ENCODE measurements at regions not wholly inside any gene's neighbourhood (a gene's known extent, or its start where the extent isn't known, plus 50 kb on each side); places are given as distances from the start of the nearest gene placed in this dataset.

GRCh38 chr7:155998328-155998691, 186.0 kb upstream of the SHH start:
- TF ChIP-seq FOXK2 (IDR thresholded peaks at IDR 0.05), result no peak
- TF ChIP-seq FOXM1 (IDR thresholded peaks at IDR 0.05; ENCODE audit: borderline replicate concordance), result no peak
- no peak for TF ChIP-seq SP1 (IDR thresholded peaks at IDR 0.05)
- no peak for TF ChIP-seq HDGF (IDR thresholded peaks at IDR 0.05; ENCODE audit: borderline replicate concordance)
- TF ChIP-seq ZNF384 (IDR thresholded peaks at IDR 0.05), result no peak
- no peak for TF ChIP-seq TARDBP (IDR thresholded peaks at IDR 0.05)
- TF ChIP-seq ELF4 (IDR thresholded peaks at IDR 0.05), result no peak
- no peak for TF ChIP-seq FOXA1 (IDR thresholded peaks at IDR 0.05)
- no peak for TF ChIP-seq L3MBTL2 (conservative IDR thresholded peaks at IDR 0.05)
- TF ChIP-seq CTBP1 (IDR thresholded peaks at IDR 0.05; ENCODE audit: borderline replicate concordance), result no peak
- TF ChIP-seq SUZ12 (IDR thresholded peaks at IDR 0.05), result no peak
- TF ChIP-seq NFRKB (IDR thresholded peaks at IDR 0.05), result no peak
- no peak for TF ChIP-seq ARNT (IDR thresholded peaks at IDR 0.05)
- no peak for TF ChIP-seq BHLHE40 (IDR thresholded peaks at IDR 0.05; ENCODE audit: borderline replicate concordance)
- no peak for TF ChIP-seq PKNOX1 (IDR thresholded peaks at IDR 0.05)
- no peak for TF ChIP-seq LEF1 (IDR thresholded peaks at IDR 0.05; ENCODE audit: borderline replicate concordance)
- no peak for DNase-seq (ENCODE audit: extremely low spot score)
- ChIA-PET POLR2A (no interaction called here), CTCF (no interaction called here)

- POLR2A ChIA-PET, result no interaction called here
- TF ChIP-seq HDGF (IDR thresholded peaks at IDR 0.05; ENCODE audit: borderline replicate concordance) (no peak), L3MBTL2 (conservative IDR thresholded peaks at IDR 0.05) (no peak), FOXK2 (IDR thresholded peaks at IDR 0.05) (no peak), LEF1 (IDR thresholded peaks at IDR 0.05; ENCODE audit: borderline replicate concordance) (no peak), ELF4 (IDR thresholded peaks at IDR 0.05) (no peak), SUZ12 (IDR thresholded peaks at IDR 0.05) (no peak), CTBP1 (IDR thresholded peaks at IDR 0.05; ENCODE audit: borderline replicate concordance) (no peak), FOXA1 (IDR thresholded peaks at IDR 0.05) (no peak), FOXM1 (IDR thresholded peaks at IDR 0.05; ENCODE audit: borderline replicate concordance) (no peak), TARDBP (IDR thresholded peaks at IDR 0.05) (no peak), PKNOX1 (IDR thresholded peaks at IDR 0.05) (no peak), BHLHE40 (IDR thresholded peaks at IDR 0.05; ENCODE audit: borderline replicate concordance) (no peak), ZNF384 (IDR thresholded peaks at IDR 0.05) (no peak), SP1 (IDR thresholded peaks at IDR 0.05) (no peak), NFRKB (IDR thresholded peaks at IDR 0.05) (no peak), ARNT (IDR thresholded peaks at IDR 0.05) (no peak)
- DNase-seq (ENCODE audit: extremely low spot score), result no peak
- CTCF ChIA-PET, result interaction anchor here (0.6 kb wide), 1 partner anchor 159 kb away, joined by 3 read pairs; no protein-coding TSS in a partner anchor
These were observed 185.4 kb upstream of the SHH start for GRCh38 chr7:155997431-155998327.

DNA sequence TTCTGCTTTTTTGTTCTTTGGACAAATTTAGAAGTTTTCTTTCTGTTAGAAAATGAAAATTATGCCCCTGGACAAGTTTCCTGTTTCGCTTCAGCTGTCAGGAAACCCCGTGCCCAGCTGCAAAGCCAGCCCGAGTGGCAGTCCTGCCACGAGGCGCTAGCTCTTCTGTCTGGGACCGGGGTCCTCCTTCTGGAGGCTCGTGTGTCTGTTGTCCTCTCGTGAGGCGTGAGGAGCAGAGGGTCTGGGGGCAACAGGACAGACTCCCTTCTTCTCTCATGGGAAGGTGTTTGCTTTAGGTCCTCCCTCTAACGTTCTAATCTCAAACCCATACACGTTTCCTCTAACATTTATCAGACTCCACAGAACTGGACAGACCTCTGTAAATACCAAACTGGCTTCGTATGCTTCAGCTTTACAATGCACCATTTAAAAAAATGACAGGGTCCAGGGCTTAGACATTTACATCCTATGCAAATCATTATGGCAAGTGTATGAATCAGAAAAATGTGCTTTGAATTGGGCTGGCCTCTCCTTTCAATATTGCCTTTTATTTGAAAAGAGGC, 184.5 kb upstream of the SHH start:
- ChIA-PET POLR2A (no interaction called here), CTCF (no interaction called here)
- TF ChIP-seq FOXK2 (IDR thresholded peaks at IDR 0.05) (no peak), BHLHE40 (IDR thresholded peaks at IDR 0.05; ENCODE audit: borderline replicate concordance) (no peak), PKNOX1 (IDR thresholded peaks at IDR 0.05) (no peak), LEF1 (IDR thresholded peaks at IDR 0.05; ENCODE audit: borderline replicate concordance) (no peak), SUZ12 (IDR thresholded peaks at IDR 0.05) (no peak), FOXA1 (IDR thresholded peaks at IDR 0.05) (no peak), ARNT (IDR thresholded peaks at IDR 0.05) (no peak), NFRKB (IDR thresholded peaks at IDR 0.05) (no peak), L3MBTL2 (conservative IDR thresholded peaks at IDR 0.05) (no peak), FOXM1 (IDR thresholded peaks at IDR 0.05; ENCODE audit: borderline replicate concordance) (no peak), HDGF (IDR thresholded peaks at IDR 0.05; ENCODE audit: borderline replicate concordance) (no peak), ZNF384 (IDR thresholded peaks at IDR 0.05) (no peak), ELF4 (IDR thresholded peaks at IDR 0.05) (no peak)
- no peak for DNase-seq (ENCODE audit: extremely low spot score)

- POLR2A ChIA-PET, result no interaction called here
- no peak for DNase-seq (ENCODE audit: extremely low spot score)
- CTCF ChIA-PET, result no interaction called here
These were observed 182.9 kb upstream of the SHH start for GRCh38 chr7:155995183-155995612.

DNA sequence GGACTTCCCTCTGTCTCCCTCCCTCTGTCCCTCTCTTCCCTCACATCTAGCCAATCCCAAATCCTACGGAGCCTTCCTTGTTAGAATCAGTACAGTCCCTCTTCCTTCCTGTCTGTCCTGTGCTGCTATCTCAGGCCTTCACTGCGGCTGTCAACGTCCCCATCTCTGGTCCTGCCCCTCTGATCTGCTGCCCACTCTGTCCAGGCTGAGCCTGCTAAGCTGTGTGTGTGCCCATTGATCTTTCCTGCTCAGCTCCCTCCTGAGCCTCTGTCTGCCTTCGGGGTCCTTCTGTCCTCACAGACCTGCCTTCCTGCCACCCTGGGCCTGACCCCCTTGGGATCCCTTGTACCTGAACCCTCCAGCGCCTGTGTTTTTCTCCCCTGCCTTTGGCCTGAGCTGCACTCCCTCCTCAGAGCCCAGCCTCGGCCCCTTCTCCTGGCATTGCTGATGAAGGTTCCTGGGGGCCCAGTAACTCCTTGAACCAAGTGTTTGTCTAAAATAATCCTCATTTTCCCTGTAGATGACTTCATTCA, 182.1 kb upstream of the SHH start:
- CTCF ChIA-PET, result no interaction called here
- TF ChIP-seq SUZ12 (IDR thresholded peaks at IDR 0.05) (no peak), ZNF384 (IDR thresholded peaks at IDR 0.05) (no peak), L3MBTL2 (conservative IDR thresholded peaks at IDR 0.05) (no peak), BHLHE40 (IDR thresholded peaks at IDR 0.05; ENCODE audit: borderline replicate concordance) (no peak), LEF1 (IDR thresholded peaks at IDR 0.05; ENCODE audit: borderline replicate concordance) (no peak), PKNOX1 (IDR thresholded peaks at IDR 0.05) (no peak), TARDBP (IDR thresholded peaks at IDR 0.05) (no peak), FOXA1 (IDR thresholded peaks at IDR 0.05) (no peak), NFRKB (IDR thresholded peaks at IDR 0.05) (no peak), FOXM1 (IDR thresholded peaks at IDR 0.05; ENCODE audit: borderline replicate concordance) (no peak), HDGF (IDR thresholded peaks at IDR 0.05; ENCODE audit: borderline replicate concordance) (no peak), CTBP1 (IDR thresholded peaks at IDR 0.05; ENCODE audit: borderline replicate concordance) (no peak), ELF4 (IDR thresholded peaks at IDR 0.05) (no peak)
- DNase-seq (ENCODE audit: extremely low spot score), result no peak

More at GRCh38 chr7:155995183-155995612, 182.9 kb upstream of the SHH start:
- TF ChIP-seq FOXM1 (IDR thresholded peaks at IDR 0.05; ENCODE audit: borderline replicate concordance), result no peak
- TF ChIP-seq SP1 (IDR thresholded peaks at IDR 0.05), result no peak
- TF ChIP-seq L3MBTL2 (conservative IDR thresholded peaks at IDR 0.05), result no peak
- no peak for TF ChIP-seq ELF4 (IDR thresholded peaks at IDR 0.05)
- TF ChIP-seq HDGF (IDR thresholded peaks at IDR 0.05; ENCODE audit: borderline replicate concordance), result no peak
- TF ChIP-seq CTBP1 (IDR thresholded peaks at IDR 0.05; ENCODE audit: borderline replicate concordance), result no peak
- no peak for TF ChIP-seq TARDBP (IDR thresholded peaks at IDR 0.05)
- no peak for TF ChIP-seq ZNF384 (IDR thresholded peaks at IDR 0.05)
- TF ChIP-seq SUZ12 (IDR thresholded peaks at IDR 0.05), result no peak

More for the DNA sequence above, 182.1 kb upstream of the SHH start:
- POLR2A ChIA-PET, result no interaction called here
